GM19395 (cell line): ENCODE measurements at regions not wholly inside any gene's neighbourhood (a gene's known extent, or its start where the extent isn't known, plus 50 kb on each side); places are given as distances from the start of the nearest gene placed in this dataset.
"Not testable (repeated sequence)": the region's sequence is repeated elsewhere in the genome, so short reads cannot be mapped to it uniquely, and the experiment has no call there.

ENCODE experiments used
- ATAC-seq: cut with Tn5 transposase; IDR thresholded peaks from one replicate; pipeline ENCODE4 v1.9.1; 2021; ENCODE audit warnings: mild to moderate bottlenecking, moderate library complexity; ENCODE audit not compliant: unreplicated experiment

GRCh38 chr20:11976966-11977365, 59.3 kb downstream of the BTBD3 start:
- no peak for ATAC-seq

GRCh38 chr20:11978496-11978895, 60.8 kb downstream of the BTBD3 start:
- no peak for ATAC-seq

DNA sequence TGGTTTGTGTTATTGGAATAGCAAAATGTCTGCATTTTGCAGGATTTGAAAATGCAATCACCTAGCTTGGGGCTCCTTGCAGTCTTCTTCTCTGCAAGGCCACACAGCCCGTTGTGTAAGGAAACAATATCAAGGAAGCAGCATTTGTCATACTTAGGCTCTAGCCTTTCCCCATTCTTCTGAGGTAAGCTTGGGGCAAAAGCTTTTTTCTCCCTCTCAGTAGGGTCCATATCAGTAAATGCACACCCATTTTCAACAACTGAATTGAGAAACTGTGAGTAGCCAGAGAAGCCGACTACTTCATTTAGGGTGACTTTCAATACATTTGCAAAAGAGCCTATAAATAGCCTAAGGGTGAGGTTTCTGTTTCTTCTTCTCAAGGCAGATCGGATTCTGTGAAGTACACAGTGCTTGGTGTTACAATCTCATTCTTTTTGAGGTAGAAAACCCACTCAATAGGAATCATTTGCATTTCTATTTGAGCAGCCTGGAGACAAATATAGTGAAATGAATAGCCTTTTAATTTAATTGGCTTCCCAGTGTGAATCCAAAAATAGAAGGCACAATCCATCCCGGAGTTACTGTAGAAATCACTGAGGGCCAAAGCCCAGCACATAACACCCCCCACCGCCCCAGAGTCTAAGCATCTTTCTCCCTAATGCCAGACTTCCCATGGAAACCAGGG, 61.8 kb downstream of the BTBD3 start:
- ATAC-seq = peak; percentile 96

DNA sequence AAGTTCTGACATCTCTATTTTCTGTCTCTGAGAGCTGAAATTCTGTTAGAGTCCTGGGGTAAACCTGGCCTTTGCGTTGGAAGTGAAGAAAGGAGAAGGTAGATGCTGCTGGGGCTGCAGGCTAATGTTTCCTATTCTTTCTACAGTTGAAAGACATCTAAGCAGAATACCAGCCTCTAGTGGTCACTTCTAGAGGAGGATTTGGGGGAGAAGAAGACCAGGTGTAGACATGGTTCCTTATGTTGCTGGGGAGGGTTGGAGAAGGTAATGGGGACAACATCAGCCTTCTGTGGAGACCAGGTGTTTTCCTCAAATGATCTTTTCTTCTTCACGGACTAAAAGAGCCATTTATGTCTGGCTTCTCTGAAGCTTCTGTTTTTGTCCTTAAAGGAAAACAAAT, 62.6 kb downstream of the BTBD3 start:
- ATAC-seq = no peak

- no peak for ATAC-seq
Measured at GRCh38 chr20:11981366-11981947, 63.8 kb downstream of the BTBD3 start.

GRCh38 chr20:11982289-11982954, 64.7 kb downstream of the BTBD3 start:
- no peak for ATAC-seq

DNA sequence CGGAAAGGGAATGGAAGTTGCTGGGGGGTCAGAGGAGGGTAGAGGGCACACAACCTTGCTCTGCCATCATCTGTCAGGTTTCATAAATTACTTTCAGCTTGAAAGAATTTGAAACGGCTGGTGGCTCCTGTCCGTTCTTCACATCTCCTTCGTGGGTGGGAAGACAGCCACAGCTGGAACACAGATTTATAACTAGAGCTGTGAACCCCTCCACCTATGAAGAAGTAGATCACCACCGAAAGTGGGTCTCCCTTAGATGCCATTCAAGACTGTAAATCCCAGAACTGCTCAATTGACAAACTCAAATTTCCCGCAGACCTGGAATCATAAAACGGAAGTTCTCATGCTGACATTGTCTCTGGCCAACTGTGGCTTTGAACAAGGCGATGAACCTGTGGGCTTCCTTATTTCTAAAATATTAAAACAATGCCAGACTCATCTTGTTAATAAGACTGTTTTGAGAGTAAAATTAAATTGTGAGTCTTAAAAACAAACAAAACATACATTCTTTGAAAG, 65.3 kb downstream of the BTBD3 start:
- ATAC-seq = no peak

GRCh38 chr20:11986954-11987353, 69.3 kb downstream of the BTBD3 start:
- ATAC-seq = no peak

DNA sequence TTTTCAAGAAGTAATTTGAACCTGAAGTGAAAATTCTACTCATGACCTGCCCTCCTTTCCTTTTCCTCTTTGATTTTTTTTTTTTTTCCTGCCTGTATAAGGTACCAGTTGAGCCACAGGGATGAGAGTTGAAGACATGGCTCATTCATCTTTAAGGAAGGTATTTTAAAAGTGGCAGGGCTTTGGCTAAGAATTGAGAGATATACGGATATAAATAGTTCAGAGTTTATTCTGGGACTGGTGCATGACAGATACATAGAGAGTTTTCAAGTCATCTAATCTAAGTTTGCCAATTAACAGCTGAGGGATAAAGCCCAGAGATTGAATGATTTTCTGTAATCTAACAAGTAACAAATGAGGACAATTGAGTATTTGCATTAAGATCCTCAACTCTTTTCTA, 69.8 kb downstream of the BTBD3 start:
- no peak for ATAC-seq

GRCh38 chr20:11989018-11989771, 71.5 kb downstream of the BTBD3 start:
- no peak for ATAC-seq

GRCh38 chr20:11992426-11992825, 74.7 kb downstream of the BTBD3 start:
- ATAC-seq = no peak

DNA sequence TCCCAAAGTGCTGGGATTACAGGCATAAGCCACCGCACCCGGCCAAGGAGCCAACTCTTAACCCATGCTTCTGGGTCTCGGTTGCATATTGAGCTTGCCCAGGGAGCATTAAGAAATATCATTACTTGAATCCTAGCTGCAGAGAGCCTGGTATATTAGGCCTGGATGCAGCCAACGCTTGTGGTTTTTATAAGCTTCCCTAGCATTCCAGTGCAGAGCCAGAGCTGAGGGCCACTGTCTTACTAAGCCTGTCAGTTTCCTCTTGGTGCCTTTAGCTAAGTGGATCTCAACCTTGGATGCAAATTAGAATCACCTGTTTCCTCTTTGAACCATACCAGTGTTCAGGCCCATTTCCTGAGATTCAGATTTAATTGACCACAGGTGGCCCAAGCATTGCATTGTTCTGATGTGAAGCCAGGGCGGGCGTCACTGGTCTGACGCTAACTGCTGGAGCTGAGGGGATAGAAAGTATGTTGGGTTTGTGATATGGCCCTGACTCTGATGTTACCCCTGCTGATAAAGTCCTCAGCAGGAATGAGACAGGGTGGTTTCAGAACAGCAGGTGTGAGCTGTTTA, 76.3 kb downstream of the BTBD3 start:
- no peak for ATAC-seq

DNA sequence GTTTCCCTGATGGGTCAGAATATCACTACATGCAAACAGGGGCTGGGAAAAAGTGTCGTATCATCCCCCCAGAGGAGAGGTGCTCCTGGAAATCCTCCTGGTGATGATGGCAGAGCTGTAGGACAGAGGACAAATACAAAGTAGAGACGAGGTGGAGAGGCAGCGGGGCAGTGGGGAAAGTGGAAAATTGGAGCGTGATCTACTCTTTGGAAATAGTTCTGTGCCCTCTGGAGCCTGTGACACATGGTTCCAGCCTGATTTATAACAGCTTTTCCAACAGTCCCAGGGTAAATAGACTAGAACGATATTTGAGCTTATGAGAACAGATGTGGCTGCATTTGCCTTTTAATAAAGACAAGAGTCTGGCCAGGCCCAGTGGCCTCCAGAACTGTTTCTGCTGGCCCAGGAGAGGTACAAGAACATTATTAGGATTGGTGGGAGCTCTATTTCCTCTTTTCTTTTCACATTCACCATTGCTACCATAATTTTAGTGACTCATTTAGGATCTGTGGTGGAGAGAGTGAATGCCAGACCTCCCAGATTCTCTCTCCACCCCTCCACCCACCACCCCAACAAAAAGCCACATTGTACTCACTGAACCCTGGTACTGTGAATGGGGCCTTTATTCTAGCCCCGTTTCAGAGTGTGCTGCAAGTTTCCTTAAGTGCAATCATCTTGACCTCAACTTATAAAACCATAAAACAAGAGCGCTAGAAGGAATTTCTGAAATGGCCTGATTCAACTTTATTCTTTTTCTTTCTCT, 78.3 kb downstream of the BTBD3 start:
- ATAC-seq = no peak

GRCh38 chr20:12004776-12005175, 87.1 kb downstream of the BTBD3 start:
- not testable (repeated sequence) for ATAC-seq

GRCh38 chr20:12012241-12013222, 94.8 kb downstream of the BTBD3 start:
- ATAC-seq = peak; percentile 96

- ATAC-seq = no peak
Measured at GRCh38 chr20:12014276-12014675, 96.6 kb downstream of the BTBD3 start.

DNA sequence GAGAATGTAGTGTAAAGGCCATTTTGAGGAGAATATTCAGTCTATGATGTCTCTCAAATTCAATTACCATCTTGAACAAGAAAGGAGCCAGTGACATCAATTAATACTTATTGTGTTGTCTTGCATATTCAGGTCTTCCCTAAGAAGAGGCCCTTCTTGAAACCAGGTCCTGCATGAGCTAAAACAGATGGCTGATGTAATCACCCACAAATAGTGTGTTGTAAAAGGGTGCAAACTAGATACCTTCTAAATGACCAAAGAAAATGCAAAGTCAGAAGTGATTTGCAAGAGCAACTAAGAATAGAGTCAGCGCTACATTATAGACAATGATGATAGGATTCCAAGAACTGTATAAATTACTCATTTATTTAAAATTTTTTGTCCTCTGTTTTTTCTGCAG, 97.0 kb downstream of the BTBD3 start:
- ATAC-seq = no peak

GRCh38 chr20:12016291-12016690, 98.6 kb downstream of the BTBD3 start:
- ATAC-seq = no peak

- ATAC-seq = no peak
Measured at GRCh38 chr20:12019715-12020114, 102.0 kb downstream of the BTBD3 start.
